Transverse colon (tissue), 4 donors: ENCODE measurements at regions not wholly inside any gene's neighbourhood (a gene's known extent, or its start where the extent isn't known, plus 50 kb on each side); places are given as distances from the start of the nearest gene placed in this dataset.

Experiments used
- POLR2AphosphoS5 ChIP-seq, 3 donors: sonication (generic); formaldehyde crosslinking; IDR thresholded peaks; one replicate each; pipeline ENCODE4 v1.6.1; 2016; ENCODE audit warnings: antibody characterized with exemption in 3 of 3
- TF ChIP-seq, protein P1 (sequence below), 5 experiments: fragments of 200-600 bp in 3 of 5; fragments of 450-650 bp in 2 of 5; sonication (generic) in 3 of 5; IDR thresholded peaks; 1 replicate in 2 of 5; 2 replicates in 3 of 5; pipeline ENCODE4 v1.5.1; 2016 to 2017; ENCODE audit warnings: antibody characterized with exemption in 5 of 5, inconsistent platforms in 3 of 5, mild to moderate bottlenecking in 2 of 5, moderate library complexity in 1 of 5

DNA sequence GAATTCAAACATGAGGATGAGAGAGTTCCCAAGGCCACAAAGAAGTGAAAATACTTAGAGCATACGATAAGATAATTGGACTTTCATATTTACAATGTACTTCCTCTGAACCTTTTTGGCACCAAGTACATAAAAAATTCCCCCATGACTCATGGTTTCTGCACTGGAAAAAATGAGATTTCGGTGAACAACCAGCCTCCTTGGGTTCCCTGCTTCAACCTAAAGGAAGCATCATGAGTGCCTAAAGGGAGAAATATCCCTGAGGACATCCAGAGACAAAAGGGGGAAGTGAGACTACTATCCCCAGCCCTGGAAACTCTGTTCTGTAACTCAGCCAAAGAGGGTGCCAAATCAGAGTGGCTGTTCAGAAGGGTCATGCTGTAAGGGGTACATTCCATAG is 562.7 kb upstream of the SLC39A10 start:
- no peak for TF ChIP-seq POLR2AphosphoS5 (IDR thresholded peaks at IDR 0.05)
- TF ChIP-seq, protein P1, sequence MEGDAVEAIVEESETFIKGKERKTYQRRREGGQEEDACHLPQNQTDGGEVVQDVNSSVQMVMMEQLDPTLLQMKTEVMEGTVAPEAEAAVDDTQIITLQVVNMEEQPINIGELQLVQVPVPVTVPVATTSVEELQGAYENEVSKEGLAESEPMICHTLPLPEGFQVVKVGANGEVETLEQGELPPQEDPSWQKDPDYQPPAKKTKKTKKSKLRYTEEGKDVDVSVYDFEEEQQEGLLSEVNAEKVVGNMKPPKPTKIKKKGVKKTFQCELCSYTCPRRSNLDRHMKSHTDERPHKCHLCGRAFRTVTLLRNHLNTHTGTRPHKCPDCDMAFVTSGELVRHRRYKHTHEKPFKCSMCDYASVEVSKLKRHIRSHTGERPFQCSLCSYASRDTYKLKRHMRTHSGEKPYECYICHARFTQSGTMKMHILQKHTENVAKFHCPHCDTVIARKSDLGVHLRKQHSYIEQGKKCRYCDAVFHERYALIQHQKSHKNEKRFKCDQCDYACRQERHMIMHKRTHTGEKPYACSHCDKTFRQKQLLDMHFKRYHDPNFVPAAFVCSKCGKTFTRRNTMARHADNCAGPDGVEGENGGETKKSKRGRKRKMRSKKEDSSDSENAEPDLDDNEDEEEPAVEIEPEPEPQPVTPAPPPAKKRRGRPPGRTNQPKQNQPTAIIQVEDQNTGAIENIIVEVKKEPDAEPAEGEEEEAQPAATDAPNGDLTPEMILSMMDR (IDR thresholded peaks at IDR 0.05) = no peak
